Testis (tissue), 2 donors: ENCODE measurements at regions not wholly inside any gene's neighbourhood (a gene's known extent, or its start where the extent isn't known, plus 50 kb on each side); places are given as distances from the start of the nearest gene placed in this dataset.

Source experiments
- POLR2A ChIP-seq: fragments of 450-650 bp; IDR thresholded peaks from one replicate; pipeline ENCODE4 v1.6.1; 2017; ENCODE audit warnings: antibody characterized with exemption, mild to moderate bottlenecking, moderate library complexity
- TF ChIP-seq, protein P1 (sequence below), 3 experiments: fragments of 450-650 bp in 2 of 3; fragments of 200-600 bp in 1 of 3; sonication (generic) in 1 of 3; IDR thresholded peaks; one replicate each; pipeline ENCODE4 v1.5.1; 2016 to 2019; ENCODE audit warnings: antibody characterized with exemption in 3 of 3, mild to moderate bottlenecking in 2 of 3, moderate library complexity in 1 of 3

DNA sequence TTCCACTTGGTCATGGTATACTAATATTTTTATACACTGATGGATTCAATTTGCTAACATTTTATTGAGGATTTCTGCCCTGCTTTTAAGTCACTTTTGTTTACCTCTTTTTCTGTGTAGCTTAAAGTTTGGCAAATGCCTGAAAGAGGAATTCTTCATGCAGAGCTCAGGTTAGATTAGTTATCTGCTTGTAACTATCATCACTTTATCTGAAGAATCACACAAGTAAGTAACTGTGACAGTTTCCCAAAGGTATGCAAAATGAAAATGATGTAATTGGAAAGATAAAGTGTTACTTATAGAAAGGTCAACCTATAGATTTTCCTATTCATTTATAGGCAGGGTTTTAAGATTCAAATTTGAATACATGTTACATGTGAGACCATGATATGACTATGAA, 188.8 kb upstream of the ACTBL2 start:
- TF ChIP-seq, protein P1, sequence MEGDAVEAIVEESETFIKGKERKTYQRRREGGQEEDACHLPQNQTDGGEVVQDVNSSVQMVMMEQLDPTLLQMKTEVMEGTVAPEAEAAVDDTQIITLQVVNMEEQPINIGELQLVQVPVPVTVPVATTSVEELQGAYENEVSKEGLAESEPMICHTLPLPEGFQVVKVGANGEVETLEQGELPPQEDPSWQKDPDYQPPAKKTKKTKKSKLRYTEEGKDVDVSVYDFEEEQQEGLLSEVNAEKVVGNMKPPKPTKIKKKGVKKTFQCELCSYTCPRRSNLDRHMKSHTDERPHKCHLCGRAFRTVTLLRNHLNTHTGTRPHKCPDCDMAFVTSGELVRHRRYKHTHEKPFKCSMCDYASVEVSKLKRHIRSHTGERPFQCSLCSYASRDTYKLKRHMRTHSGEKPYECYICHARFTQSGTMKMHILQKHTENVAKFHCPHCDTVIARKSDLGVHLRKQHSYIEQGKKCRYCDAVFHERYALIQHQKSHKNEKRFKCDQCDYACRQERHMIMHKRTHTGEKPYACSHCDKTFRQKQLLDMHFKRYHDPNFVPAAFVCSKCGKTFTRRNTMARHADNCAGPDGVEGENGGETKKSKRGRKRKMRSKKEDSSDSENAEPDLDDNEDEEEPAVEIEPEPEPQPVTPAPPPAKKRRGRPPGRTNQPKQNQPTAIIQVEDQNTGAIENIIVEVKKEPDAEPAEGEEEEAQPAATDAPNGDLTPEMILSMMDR (IDR thresholded peaks at IDR 0.05): no peak
- no peak for TF ChIP-seq POLR2A
